Skeletal muscle satellite cell (primary cell): ENCODE measurements at regions not wholly inside any gene's neighbourhood (a gene's known extent, or its start where the extent isn't known, plus 50 kb on each side); places are given as distances from the start of the nearest gene placed in this dataset.

Experiments
- H3K27me3 ChIP-seq: 2 replicates; pipeline ENCODE4 v1.7.0; 2013; ENCODE audit warnings: low read length; ENCODE audit not compliant: control insufficient read depth, insufficient read depth
- H3K36me3 ChIP-seq: 2 replicates; pipeline ENCODE4 v1.7.0; 2013; ENCODE audit warnings: mild to moderate bottlenecking, control low read depth, low read length; ENCODE audit not compliant: insufficient read depth
- H3K4me1 ChIP-seq: 2 replicates; pipeline ENCODE4 v1.7.0; 2013; ENCODE audit warnings: low read length; ENCODE audit not compliant: control insufficient read depth, insufficient read depth
- H3K4me2 ChIP-seq: 2 replicates; pipeline ENCODE4 v1.7.0; 2013; ENCODE audit warnings: mild to moderate bottlenecking, low read length
- H3K4me3 ChIP-seq: 2 replicates; pipeline ENCODE4 v1.7.0; 2013; ENCODE audit warnings: low read length
- H3K9ac ChIP-seq: 2 replicates; pipeline ENCODE4 v1.7.0; 2013; ENCODE audit warnings: mild to moderate bottlenecking, low read depth, low read length, moderate library complexity
- H3K9me3 ChIP-seq: replicated peaks from 2 replicates; pipeline ENCODE4 v1.7.0; 2013; ENCODE audit warnings: mild to moderate bottlenecking, control low read depth, low read length

DNA sequence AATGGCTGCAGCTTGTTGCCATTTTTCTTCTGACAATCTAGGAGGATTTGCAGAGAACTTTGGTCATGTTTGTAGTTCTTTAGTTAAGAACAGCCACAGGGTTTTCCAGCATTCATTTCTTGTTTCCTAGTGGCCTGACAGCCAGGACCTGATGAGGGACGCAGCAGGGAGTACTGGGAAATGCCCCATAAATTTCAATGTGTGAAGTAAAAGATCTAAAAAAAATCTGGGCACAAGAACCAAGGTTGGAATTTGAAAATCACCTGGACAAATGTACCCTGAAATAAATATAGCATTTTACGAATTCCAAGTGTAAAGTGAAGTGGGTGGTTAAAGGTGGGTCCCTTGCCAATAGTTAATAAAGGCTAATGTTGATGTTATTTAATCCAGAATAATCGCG, 195.0 kb downstream of the ZIC1 start:
- no peaks in the 10 kb centered on the region for H3K36me3 ChIP-seq
- no peaks in the 10 kb centered on the region for H3K4me1 ChIP-seq
- H3K4me3 ChIP-seq = no peak overlapping the region
- no peak overlapping the region for H3K9ac ChIP-seq
- no peaks in the 10 kb centered on the region for H3K9me3 ChIP-seq
- no peaks in the 10 kb centered on the region for H3K27me3 ChIP-seq
- no peak overlapping the region for H3K4me2 ChIP-seq

DNA sequence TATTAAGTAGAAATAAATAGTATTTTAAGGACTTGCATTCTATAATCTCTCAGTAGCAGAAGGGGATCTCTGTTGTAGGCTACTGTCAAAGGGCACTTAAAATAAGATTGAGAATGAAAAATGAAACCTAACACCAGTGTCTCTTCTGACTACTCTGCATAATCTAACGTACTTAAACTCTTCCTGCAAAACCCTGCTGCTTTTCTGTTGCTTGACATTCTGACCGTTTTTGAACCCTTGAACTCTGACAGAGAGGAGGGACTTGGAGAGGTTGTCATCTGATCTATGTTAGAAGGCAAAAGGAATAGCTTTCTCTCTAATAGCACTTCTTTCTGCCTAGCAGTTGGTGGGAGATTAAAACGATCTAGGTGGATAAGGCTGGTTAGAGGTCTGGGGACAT, 204.6 kb downstream of the ZIC1 start:
- no peak overlapping the region for H3K9ac ChIP-seq
- H3K4me3 ChIP-seq = no peak overlapping the region
- H3K9me3 ChIP-seq = no peaks in the 10 kb centered on the region

DNA sequence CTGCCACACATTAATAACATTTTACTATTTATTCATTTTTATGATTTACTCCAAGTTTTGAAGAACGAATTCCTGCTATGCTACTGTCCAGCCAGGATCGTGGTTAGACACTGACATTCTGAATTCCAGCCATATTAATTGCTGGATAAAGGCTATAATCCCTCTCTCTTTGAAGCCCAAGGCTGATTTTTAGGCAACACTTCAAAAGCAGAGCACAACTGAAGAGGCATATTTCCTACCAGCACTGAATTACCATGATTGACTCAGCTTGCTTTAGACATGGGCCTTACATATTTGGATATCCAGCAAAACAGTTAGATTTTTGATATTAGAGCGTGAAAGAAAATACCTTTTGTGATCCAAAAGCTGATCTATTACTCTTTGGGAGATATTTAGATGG, 205.0 kb downstream of the ZIC1 start:
- Histone ChIP-seq H3K36me3 (no peaks in the 10 kb centered on the region), H3K4me1 (peaks cover 2% of the 10 kb centered on the region), H3K4me3 (no peak overlapping the region), H3K9ac (no peak overlapping the region), H3K27me3 (no peaks in the 10 kb centered on the region), H3K9me3 (no peaks in the 10 kb centered on the region), H3K4me2 (peak overlapping the region; percentile 31)

More for the DNA sequence above, 204.6 kb downstream of the ZIC1 start:
- peak overlapping the region; percentile 31 for H3K4me2 ChIP-seq
- no peaks in the 10 kb centered on the region for H3K27me3 ChIP-seq
- H3K36me3 ChIP-seq = no peaks in the 10 kb centered on the region
- peaks cover 2% of the 10 kb centered on the region for H3K4me1 ChIP-seq

DNA sequence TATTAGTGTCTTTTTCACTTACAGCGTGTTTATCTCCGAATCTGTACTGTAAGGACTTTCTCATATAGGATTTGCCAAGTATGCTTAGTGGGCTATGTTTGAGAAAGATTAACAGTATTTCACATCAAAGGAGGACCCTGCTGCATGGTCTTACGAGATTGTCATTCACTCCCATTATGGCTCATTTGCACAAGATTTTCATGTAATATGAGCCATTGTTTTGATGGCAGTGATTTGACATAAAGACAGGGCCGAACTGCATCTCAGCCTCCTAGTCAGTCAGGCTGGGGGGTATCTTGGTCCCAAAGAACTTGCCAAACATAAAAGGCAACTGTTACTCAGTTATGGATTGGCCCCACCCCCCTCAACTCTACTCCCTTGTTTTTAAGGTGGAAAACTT, 205.9 kb downstream of the ZIC1 start:
- no peaks in the 10 kb centered on the region for H3K27me3 ChIP-seq

DNA sequence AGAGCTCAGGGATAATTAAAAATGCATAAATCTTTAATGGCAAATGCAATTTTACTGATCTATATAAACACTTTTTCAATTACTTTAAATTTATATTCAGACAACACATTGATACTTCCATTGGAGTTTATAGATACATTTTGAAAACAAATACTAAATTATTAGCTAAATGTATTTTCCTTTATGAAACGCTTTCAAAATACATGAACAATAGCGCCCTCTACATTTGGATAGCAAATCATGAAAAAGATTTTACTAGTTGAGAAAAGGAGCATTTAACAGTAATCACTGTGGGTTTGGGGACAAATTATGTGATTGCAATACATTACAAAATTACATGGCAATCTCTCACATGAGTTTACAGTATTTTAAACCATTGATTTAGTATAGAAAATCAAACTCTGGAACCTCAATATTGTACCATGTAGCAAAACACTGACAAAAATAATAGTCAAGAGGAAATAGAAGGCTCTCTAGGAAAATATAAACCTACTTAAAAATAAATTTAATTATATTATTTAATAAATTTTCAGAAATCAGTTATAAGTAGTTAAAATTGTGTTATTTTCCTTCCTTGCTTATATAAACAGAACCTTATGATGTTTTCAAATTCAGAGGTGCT, 207.9 kb downstream of the ZIC1 start:
- Histone ChIP-seq H3K4me1 (peaks cover 6% of the 10 kb centered on the region), H3K4me2 (no peak overlapping the region), H3K36me3 (no peaks in the 10 kb centered on the region), H3K9me3 (no peaks in the 10 kb centered on the region), H3K4me3 (no peak overlapping the region), H3K9ac (no peak overlapping the region), H3K27me3 (no peaks in the 10 kb centered on the region)

More for the DNA sequence above, 205.9 kb downstream of the ZIC1 start:
- peaks cover 2% of the 10 kb centered on the region for H3K4me1 ChIP-seq
- H3K4me3 ChIP-seq = no peak overlapping the region
- no peak overlapping the region for H3K9ac ChIP-seq
- no peaks in the 10 kb centered on the region for H3K36me3 ChIP-seq
- no peaks in the 10 kb centered on the region for H3K9me3 ChIP-seq
- H3K4me2 ChIP-seq = no peak overlapping the region

DNA sequence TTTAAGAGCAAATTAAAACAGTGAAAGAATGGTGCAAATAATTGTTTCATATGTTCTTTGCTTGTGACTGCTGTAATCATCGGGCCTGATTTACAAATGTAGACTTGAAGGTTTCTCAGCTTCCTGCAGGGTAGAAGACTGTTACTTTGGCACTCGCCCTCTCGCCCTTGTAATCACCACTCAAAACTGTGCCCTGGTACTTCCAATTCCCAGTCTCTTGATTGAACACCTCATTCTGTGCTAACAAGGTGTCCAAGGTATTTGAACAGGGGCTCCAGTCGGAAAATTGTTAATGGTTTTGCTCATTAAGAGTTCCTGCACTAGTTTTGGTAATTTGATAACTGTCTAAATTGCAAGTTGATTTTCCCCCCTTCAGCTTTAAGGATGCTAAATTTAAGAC, 209.5 kb downstream of the ZIC1 start:
- Histone ChIP-seq H3K9ac (no peak overlapping the region), H3K4me2 (no peak overlapping the region), H3K9me3 (no peaks in the 10 kb centered on the region), H3K4me3 (no peak overlapping the region), H3K27me3 (no peaks in the 10 kb centered on the region), H3K36me3 (no peaks in the 10 kb centered on the region), H3K4me1 (peaks cover 5% of the 10 kb centered on the region)

DNA sequence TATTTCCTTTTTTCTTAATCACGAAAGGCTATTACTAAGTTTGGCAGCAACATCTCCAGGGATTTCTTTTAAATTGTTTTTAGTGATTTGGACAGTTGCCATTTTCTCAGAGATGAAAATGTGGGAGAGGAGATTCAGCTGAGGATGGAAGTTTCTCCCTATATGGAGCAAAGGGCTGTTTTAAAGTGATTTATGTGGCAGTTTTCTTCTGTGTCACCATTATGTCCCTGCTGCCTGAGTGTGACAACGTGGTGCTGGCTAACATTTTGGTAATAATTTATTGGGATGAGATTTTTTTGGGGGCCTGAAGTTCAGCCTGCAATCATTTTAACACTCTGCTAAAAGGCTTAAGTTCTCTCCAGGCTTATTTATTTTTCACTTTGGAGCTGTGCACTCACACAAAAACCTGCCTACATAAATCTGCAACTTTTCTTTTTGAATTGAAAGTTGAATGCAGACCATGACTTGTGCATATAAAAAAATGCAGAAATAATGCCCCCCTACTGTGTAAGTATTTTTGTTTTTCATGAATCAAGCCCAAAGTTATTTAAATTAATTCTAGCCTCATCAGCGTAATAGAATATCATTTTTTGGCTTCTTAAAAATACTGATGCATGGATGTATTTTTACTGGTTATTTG, 210.9 kb downstream of the ZIC1 start:
- Histone ChIP-seq H3K4me2 (no peak overlapping the region), H3K4me1 (peaks cover 4% of the 10 kb centered on the region), H3K36me3 (no peaks in the 10 kb centered on the region), H3K27me3 (no peaks in the 10 kb centered on the region), H3K4me3 (no peak overlapping the region), H3K9ac (no peak overlapping the region), H3K9me3 (no peaks in the 10 kb centered on the region)

DNA sequence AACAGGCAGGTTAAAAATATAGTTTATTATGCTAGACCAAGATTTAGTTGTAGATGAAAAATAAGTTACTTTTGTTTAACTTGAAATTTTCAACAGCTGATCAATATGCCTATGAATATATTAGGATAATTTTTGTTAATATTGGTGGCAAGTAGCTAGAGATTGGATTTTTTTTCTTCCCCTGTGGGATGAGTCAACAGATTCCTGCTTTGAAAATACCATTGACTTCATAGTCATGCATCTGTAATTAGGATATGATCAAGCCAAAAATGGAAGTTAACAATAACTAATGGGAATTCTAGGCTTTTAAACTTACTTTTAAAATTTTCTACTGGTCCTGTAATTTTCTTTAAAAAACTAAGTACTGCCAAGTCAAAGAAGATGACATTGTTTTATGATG, 211.7 kb downstream of the ZIC1 start:
- Histone ChIP-seq H3K4me3 (no peak overlapping the region), H3K27me3 (no peaks in the 10 kb centered on the region), H3K36me3 (no peaks in the 10 kb centered on the region), H3K4me1 (peaks cover 4% of the 10 kb centered on the region), H3K9ac (no peak overlapping the region), H3K9me3 (no peaks in the 10 kb centered on the region), H3K4me2 (no peak overlapping the region)

DNA sequence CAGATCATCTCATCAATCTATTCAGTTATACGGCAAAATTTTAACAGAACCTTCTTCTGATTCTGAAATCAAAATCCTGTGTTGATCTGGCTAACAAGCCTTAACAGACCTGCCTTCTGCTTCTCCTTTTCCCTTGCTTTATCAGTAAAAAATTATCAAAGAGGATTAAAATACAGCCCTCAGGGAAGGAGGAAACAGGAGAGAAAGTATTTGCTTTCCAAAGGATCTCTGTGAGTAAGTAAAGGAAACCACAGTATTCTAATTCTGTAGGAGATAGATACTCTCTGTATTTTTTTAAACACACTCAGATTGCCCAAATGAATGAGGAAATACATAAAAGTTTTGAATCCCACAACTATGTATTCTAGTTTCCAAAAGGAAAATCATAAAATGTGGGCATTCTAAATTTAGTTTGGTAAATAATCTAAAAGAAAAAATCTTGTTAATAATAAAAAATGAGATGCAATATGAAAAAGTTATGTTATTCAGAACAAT, 221.8 kb downstream of the ZIC1 start:
- Histone ChIP-seq H3K4me1 (peaks cover 3% of the 10 kb centered on the region), H3K9ac (no peak overlapping the region)

DNA sequence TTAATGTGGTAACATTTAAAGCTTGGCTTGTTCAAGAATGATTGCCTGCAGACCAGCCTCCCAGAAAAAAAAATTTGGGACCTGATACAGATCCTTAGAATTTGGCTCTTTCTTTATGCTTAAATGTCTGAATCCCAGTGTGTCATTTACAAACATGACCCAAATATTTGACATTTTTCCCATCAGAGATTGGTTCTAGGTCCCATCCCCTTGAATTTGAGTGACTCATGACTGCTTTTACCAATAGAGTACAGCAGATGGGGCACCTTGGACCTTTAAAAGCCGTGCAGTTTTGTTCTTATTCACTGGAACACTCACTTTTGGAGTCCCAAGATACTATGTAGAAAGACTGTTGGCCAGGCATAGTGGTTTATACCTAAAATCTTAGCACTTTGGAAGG, 231.6 kb downstream of the ZIC1 start:
- H3K4me1 ChIP-seq = peaks cover 8% of the 10 kb centered on the region
- no peaks in the 10 kb centered on the region for H3K27me3 ChIP-seq
- no peak overlapping the region for H3K4me2 ChIP-seq
- H3K9me3 ChIP-seq = no peaks in the 10 kb centered on the region
- H3K36me3 ChIP-seq = no peaks in the 10 kb centered on the region
- no peak overlapping the region for H3K4me3 ChIP-seq
- H3K9ac ChIP-seq = no peak overlapping the region

More for the DNA sequence above, 221.8 kb downstream of the ZIC1 start:
- Histone ChIP-seq H3K27me3 (no peaks in the 10 kb centered on the region), H3K36me3 (no peaks in the 10 kb centered on the region), H3K4me3 (no peak overlapping the region), H3K9me3 (peaks cover 3% of the 10 kb centered on the region), H3K4me2 (no peak overlapping the region)

DNA sequence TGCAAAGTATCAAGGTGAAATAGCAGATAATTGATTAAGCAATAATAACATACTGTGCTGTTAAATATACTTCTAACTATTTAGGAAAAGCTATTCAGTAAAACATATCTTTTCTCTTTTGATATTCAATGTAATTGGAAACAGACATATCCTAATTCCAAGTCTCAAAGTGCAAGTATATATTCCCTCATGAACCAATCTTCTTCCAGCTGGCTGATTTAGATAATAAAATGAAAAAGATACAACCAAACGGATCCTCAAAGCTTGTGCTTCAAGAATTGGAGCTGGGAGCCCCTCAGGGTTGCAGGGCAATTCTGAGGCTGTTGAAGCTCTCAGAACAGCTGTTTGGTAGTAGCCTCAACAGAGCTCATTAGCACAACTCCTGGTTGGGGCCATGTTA, 236.6 kb downstream of the ZIC1 start:
- Histone ChIP-seq H3K9ac (no peak overlapping the region), H3K4me3 (no peak overlapping the region), H3K36me3 (no peaks in the 10 kb centered on the region), H3K9me3 (no peaks in the 10 kb centered on the region), H3K4me2 (no peak overlapping the region), H3K4me1 (peaks cover 15% of the 10 kb centered on the region), H3K27me3 (no peaks in the 10 kb centered on the region)

DNA sequence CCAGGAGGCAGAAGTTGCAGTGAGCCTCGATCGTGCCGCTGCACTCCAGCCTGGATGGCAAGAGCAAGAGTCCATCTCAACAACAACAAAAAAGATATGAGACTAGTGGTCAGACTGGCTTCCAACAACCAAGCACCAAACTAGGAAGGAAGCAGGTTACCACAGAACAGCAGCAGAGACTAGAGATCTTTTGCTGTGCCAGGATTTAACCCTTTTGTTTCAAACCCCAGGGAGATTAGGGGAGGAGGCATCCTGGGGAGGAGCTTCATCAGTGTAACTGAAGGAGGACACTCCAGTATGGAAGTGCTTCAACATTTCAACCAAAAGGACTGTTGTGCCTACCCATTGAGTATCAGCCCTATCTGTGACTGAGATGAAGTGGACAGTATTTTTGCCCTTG, 240.3 kb downstream of the ZIC1 start:
- no peak overlapping the region for H3K4me2 ChIP-seq
- H3K4me1 ChIP-seq = peaks cover 43% of the 10 kb centered on the region
- no peaks in the 10 kb centered on the region for H3K9me3 ChIP-seq
- H3K36me3 ChIP-seq = no peaks in the 10 kb centered on the region
- no peak overlapping the region for H3K9ac ChIP-seq
- no peak overlapping the region for H3K4me3 ChIP-seq
- no peaks in the 10 kb centered on the region for H3K27me3 ChIP-seq
